Calu3 (cell line): ENCODE measurements at regions not wholly inside any gene's neighbourhood (a gene's known extent, or its start where the extent isn't known, plus 50 kb on each side); places are given as distances from the start of the nearest gene placed in this dataset.
A peak's percentile ranks its signal among the peaks of the same experiment; 100 is the strongest.

Experiments
- BruUV-seq: library from RNA; stranded (reverse); fragments of 400-500 nt; replicated peaks from 2 replicates; lab custom pipeline; 2021; lab: Mats Ljungman, UMichigan
- CTCF ChIA-PET: fragments of 300-600 bp; sonication (Branson Sonifier 250); formaldehyde crosslinking; loops from one replicate; lab custom pipeline; 2022; ENCODE audit warnings: antibody characterized with exemption; lab: Charles Lee
- DNase-seq: peaks from one replicate; pipeline ENCODE4 v3.0.0; 2022
- H3K27ac Mint-ChIP-seq: one replicate; pipeline ENCODE4 v1.8.0; 2022; ENCODE audit warnings: mixed read lengths; ENCODE audit not compliant: unreplicated experiment
- H3K27me3 Mint-ChIP-seq: one replicate; pipeline ENCODE4 v1.8.0; 2022; ENCODE audit warnings: mixed read lengths; ENCODE audit not compliant: unreplicated experiment
- H3K36me3 Mint-ChIP-seq: one replicate; pipeline ENCODE4 v1.8.0; 2022; ENCODE audit warnings: mild to moderate bottlenecking, moderate library complexity, mixed read lengths; ENCODE audit not compliant: insufficient read depth, unreplicated experiment
- H3K4me1 Mint-ChIP-seq: one replicate; pipeline ENCODE4 v1.8.0; 2022; ENCODE audit warnings: mild to moderate bottlenecking, low read depth, mixed read lengths; ENCODE audit not compliant: unreplicated experiment
- H3K4me3 Mint-ChIP-seq: one replicate; pipeline ENCODE4 v1.8.0; 2022; ENCODE audit warnings: mild to moderate bottlenecking, low read depth, moderate library complexity, mixed read lengths; ENCODE audit not compliant: unreplicated experiment
- H3K9me3 Mint-ChIP-seq: one replicate; pipeline ENCODE4 v1.8.0; 2022; ENCODE audit warnings: low read depth, mixed read lengths; ENCODE audit not compliant: unreplicated experiment
- CTCF ChIP-seq: fragments of 200-600 bp; IDR thresholded peaks from one replicate; pipeline ENCODE4 v1.8.0; 2022; ENCODE audit warnings: antibody characterized with exemption; ENCODE audit not compliant: unreplicated experiment
- intact Hi-C: fragments of 100-400 bp; cut with micrococcal nuclease; formaldehyde crosslinking; loops from one replicate; pipeline ENCODE4 v1.10.0; 2022; ENCODE audit not compliant: unreplicated experiment

GRCh38 chr1:221097479-221098281 lies 218.4 kb downstream of the HLX start:
- H3K4me1 Mint-ChIP-seq, result peaks cover 34% of the 10 kb centered on the region
- no peak for DNase-seq

GRCh38 chr1:221098471-221099405 lies 219.5 kb downstream of the HLX start:
- peaks cover 34% of the 10 kb centered on the region for H3K4me1 Mint-ChIP-seq
- TF ChIP-seq CTCF, result no peak
- peak overlapping the region; percentile 10 for H3K27ac Mint-ChIP-seq
- no TSS peak for BruUV-seq
- H3K4me3 Mint-ChIP-seq, result no peak overlapping the region
- H3K27me3 Mint-ChIP-seq, result no peaks in the 10 kb centered on the region
- H3K9me3 Mint-ChIP-seq, result peaks cover 7% of the 10 kb centered on the region
- CTCF ChIA-PET, result interaction anchor here (0.9 kb wide), 1 partner anchor 15 kb away, joined by 4 read pairs; no protein-coding TSS in a partner anchor
- no peaks in the 10 kb centered on the region for H3K36me3 Mint-ChIP-seq
- intact Hi-C loops, result no loop called here
- DNase-seq, result no peak

More at GRCh38 chr1:221097479-221098281, 218.4 kb downstream of the HLX start:
- CTCF ChIA-PET, result interaction anchor here (0.9 kb wide), 1 partner anchor 13 kb away, joined by 4 read pairs; no protein-coding TSS in a partner anchor
- intact Hi-C loops, result no loop called here
- no peaks in the 10 kb centered on the region for H3K27me3 Mint-ChIP-seq
- H3K27ac Mint-ChIP-seq, result no peak overlapping the region
- H3K4me3 Mint-ChIP-seq, result no peak overlapping the region
- H3K36me3 Mint-ChIP-seq, result no peaks in the 10 kb centered on the region
- no peak for TF ChIP-seq CTCF
- BruUV-seq, result no TSS peak
- H3K9me3 Mint-ChIP-seq, result peaks cover 7% of the 10 kb centered on the region

- intact Hi-C loops, result no loop called here
- H3K4me1 Mint-ChIP-seq, result peaks cover 34% of the 10 kb centered on the region
- H3K9me3 Mint-ChIP-seq, result peaks cover 6% of the 10 kb centered on the region
- no peak for DNase-seq
- H3K27ac Mint-ChIP-seq, result peak overlapping the region; percentile 10
- no peak for TF ChIP-seq CTCF
- no peak overlapping the region for H3K4me3 Mint-ChIP-seq
- no peaks in the 10 kb centered on the region for H3K36me3 Mint-ChIP-seq
- CTCF ChIA-PET, result interaction anchor here (0.8 to 1.1 kb wide), 2 partner anchors 10 to 16 kb away, joined by 4 read pairs; no protein-coding TSS in a partner anchor
- no peaks in the 10 kb centered on the region for H3K27me3 Mint-ChIP-seq
- no TSS peak for BruUV-seq
Measured at GRCh38 chr1:221099747-221100595, 220.7 kb downstream of the HLX start.
